PC-3 (cell line): ENCODE measurements at regions not wholly inside any gene's neighbourhood (a gene's known extent, or its start where the extent isn't known, plus 50 kb on each side); places are given as distances from the start of the nearest gene placed in this dataset.

Experiments used
- ATAC-seq: fragments of 200-7000 bp; cut with Tn5 transposase; 2 replicates; pipeline ENCODE4 v1.9.1; 2020; ENCODE audit warnings: mild to moderate bottlenecking, moderate library complexity
- BruUV-seq: library from RNA; stranded (reverse); fragments of 400-500 nt; replicated peaks from 2 replicates; lab custom pipeline; 2021; lab: Mats Ljungman, UMichigan
- CTCF ChIA-PET: fragments of 300-600 bp; sonication (Branson Sonifier 250); formaldehyde crosslinking; loops from one replicate; lab custom pipeline; 2022; ENCODE audit warnings: antibody characterized with exemption; lab: Charles Lee
- POLR2A ChIA-PET: fragments of 300-600 bp; sonication (Branson Sonifier 250); formaldehyde crosslinking; loops from one replicate; lab custom pipeline; 2022; ENCODE audit warnings: antibody characterized with exemption; ENCODE audit not compliant: unreplicated experiment; lab: Charles Lee
- DNase-seq: peaks from one replicate; pipeline ENCODE4 v3.0.0-alpha.2; 2015
- H2AFZ ChIP-seq: fragments of 300-600 bp; sonication (generic); 2 replicates; pipeline ENCODE4 v1.6.0; 2016; ENCODE audit warnings: antibody characterized with exemption, low read length
- H3F3A ChIP-seq: fragments of 300-600 bp; sonication (generic); one replicate; pipeline ENCODE4 v1.6.0; 2017; ENCODE audit warnings: antibody characterized with exemption, low read length, control low read depth, mild to moderate bottlenecking; ENCODE audit not compliant: unreplicated experiment
- H3K27ac ChIP-seq: fragments of 300-600 bp; sonication (generic); 2 replicates; pipeline ENCODE4 v1.5.1; 2016; ENCODE audit warnings: mild to moderate bottlenecking, low read length
- H3K27me3 ChIP-seq: fragments of 300-600 bp; sonication (generic); 2 replicates; pipeline ENCODE4 v1.6.1; 2016; ENCODE audit warnings: low read length, mixed read lengths
- H3K36me3 ChIP-seq: fragments of 300-600 bp; sonication (generic); 2 replicates; pipeline ENCODE4 v1.6.1; 2016; ENCODE audit warnings: low read depth, mixed run types, low read length, mixed read lengths
- H3K4me1 ChIP-seq: fragments of 300-600 bp; sonication (generic); 2 replicates; pipeline ENCODE4 v1.5.1; 2016; ENCODE audit warnings: low read length; ENCODE audit not compliant: insufficient read depth
- H3K4me2 ChIP-seq: fragments of 300-600 bp; sonication (generic); 2 replicates; pipeline ENCODE4 v1.6.0; 2016; ENCODE audit warnings: low read length
- H3K4me3 ChIP-seq: fragments of 300-600 bp; sonication (generic); 2 replicates; pipeline ENCODE4 v1.5.1; 2016; ENCODE audit warnings: mild to moderate bottlenecking, low read length, mixed read lengths
- H3K79me2 ChIP-seq: fragments of 300-600 bp; sonication (generic); 2 replicates; pipeline ENCODE4 v1.6.1; 2017; ENCODE audit warnings: low read length, mixed read lengths
- H3K9ac ChIP-seq: fragments of 300-600 bp; sonication (generic); 2 replicates; pipeline ENCODE4 v1.6.0; 2016; ENCODE audit warnings: mild to moderate bottlenecking, low read length
- H3K9me2 ChIP-seq: fragments of 300-600 bp; sonication (generic); replicated peaks from 2 replicates; pipeline ENCODE4 v1.6.1; 2016; ENCODE audit warnings: mixed run types, low read length, mixed read lengths
- H3K9me3 ChIP-seq: fragments of 300-600 bp; sonication (generic); 2 replicates; pipeline ENCODE4 v1.6.1; 2016; ENCODE audit warnings: low read length, mixed read lengths
- H4K20me1 ChIP-seq: fragments of 300-600 bp; sonication (generic); 2 replicates; pipeline ENCODE4 v1.6.1; 2016; ENCODE audit warnings: low read length, mixed read lengths
- CTCF ChIP-seq: fragments of 300-600 bp; sonication (generic); conservative IDR thresholded peaks from 2 replicates; pipeline ENCODE4 v1.5.1; 2017; ENCODE audit warnings: antibody characterized with exemption, low read depth, mild to moderate bottlenecking, low read length
- EZH2 ChIP-seq: fragments of 300-600 bp; sonication (generic); IDR thresholded peaks from one replicate; pipeline ENCODE4 v1.6.1; 2017; ENCODE audit warnings: antibody characterized with exemption, mild to moderate bottlenecking, low read length; ENCODE audit not compliant: unreplicated experiment
- EZH2phosphoT487 ChIP-seq: fragments of 300-600 bp; sonication (generic); IDR thresholded peaks from 2 replicates; pipeline ENCODE4 v1.6.1; 2018; ENCODE audit warnings: mild to moderate bottlenecking, antibody characterized with exemption, low read length, borderline replicate concordance
- intact Hi-C: fragments of 100-400 bp; cut with micrococcal nuclease; formaldehyde crosslinking; loops from 2 replicates; pipeline ENCODE4 v1.9.0; 2023

DNA sequence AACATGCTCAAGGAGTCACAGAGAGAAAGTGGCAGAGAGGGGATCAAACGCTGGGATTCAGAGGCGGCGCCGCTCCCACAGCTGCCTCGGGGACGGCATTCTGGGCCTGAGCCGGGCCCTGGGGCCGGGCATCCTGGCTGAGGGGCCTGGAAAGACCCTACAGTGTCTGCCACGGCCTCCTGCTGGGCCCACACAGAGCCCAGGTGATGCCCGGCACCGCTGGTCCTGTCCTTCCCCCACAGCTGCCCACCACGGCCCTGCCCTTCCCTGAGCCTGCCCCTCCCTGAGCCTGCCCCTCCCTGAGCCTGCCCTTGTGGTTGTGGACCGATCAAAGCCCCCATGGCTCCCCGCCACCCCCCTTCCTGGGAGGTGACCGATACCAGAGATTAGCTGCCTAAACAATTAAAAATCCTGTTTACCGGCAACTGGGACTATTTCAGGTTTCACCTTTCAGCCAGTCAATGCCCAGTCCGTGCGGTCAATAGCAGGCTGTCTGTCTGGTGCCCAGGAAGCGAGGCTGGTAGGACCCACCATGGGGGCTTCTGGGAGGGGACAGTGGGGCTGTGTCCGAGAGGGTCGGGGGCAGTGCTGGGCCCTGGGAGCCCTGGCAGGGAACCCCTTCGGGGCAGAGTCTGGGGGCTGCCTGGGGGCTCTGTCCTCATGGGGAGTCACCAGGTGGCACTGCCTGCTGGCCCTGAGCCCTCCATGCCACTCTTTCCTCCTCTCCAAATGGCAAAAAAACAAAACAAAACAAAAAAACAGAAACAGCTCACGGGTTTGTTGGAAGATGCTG lies 55.4 kb upstream of the GATA5 start:
- DNase-seq (no peak), ATAC-seq (no peak)
- H3K4me3 ChIP-seq: no peak overlapping the region
- no peaks in the 10 kb centered on the region for H3K4me1 ChIP-seq
- H3K9ac ChIP-seq: no peak overlapping the region
- TF ChIP-seq EZH2phosphoT487: no peak
- TF ChIP-seq CTCF: no peak
- no peak for TF ChIP-seq EZH2
- CTCF ChIA-PET: no interaction called here
- H3K36me3 ChIP-seq: no peaks in the 10 kb centered on the region
- no peaks in the 10 kb centered on the region for H3K9me3 ChIP-seq
- no TSS peak for BruUV-seq
- intact Hi-C loops: no loop called here
- POLR2A ChIA-PET: no interaction called here
- no peak overlapping the region for H3K27ac ChIP-seq
- H2AFZ ChIP-seq: no peak overlapping the region
- H3K79me2 ChIP-seq: no peaks in the 10 kb centered on the region
- H3F3A ChIP-seq: no peaks in the 10 kb centered on the region
- H4K20me1 ChIP-seq: no peaks in the 10 kb centered on the region
- H3K4me2 ChIP-seq: no peak overlapping the region
- no peaks in the 10 kb centered on the region for H3K27me3 ChIP-seq
- H3K9me2 ChIP-seq: no peaks in the 10 kb centered on the region

DNA sequence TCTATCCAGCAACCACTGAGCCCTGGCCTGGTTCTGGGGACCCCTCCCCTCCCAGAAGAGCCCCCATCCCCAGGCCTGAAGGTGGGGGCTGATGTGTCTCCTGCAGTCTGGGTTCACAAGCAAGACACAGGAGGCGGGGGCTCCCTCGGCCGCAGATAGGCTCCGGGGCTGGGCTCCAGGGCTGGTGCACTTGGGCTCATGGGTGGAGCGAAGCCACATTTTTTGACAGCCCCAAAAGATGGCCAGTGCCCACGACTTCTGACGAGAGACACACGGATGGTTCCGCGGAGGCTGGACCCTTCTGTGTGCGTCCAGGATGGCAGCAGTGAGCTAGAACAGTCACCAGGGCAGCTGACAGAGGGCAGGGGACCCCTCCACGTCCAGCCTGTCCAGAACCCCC lies 57.1 kb upstream of the GATA5 start:
- H3K9me3 ChIP-seq: no peaks in the 10 kb centered on the region
- no peaks in the 10 kb centered on the region for H3K36me3 ChIP-seq
- TF ChIP-seq EZH2: no peak
- no peaks in the 10 kb centered on the region for H3K27me3 ChIP-seq
- H4K20me1 ChIP-seq: no peaks in the 10 kb centered on the region
- ChIA-PET POLR2A (no interaction called here), CTCF (no interaction called here)
- H3K27ac ChIP-seq: no peak overlapping the region
- ATAC-seq: no peak
- H3K9ac ChIP-seq: no peak overlapping the region
- no TSS peak for BruUV-seq
- H2AFZ ChIP-seq: no peak overlapping the region
- no peaks in the 10 kb centered on the region for H3K79me2 ChIP-seq
- H3K4me3 ChIP-seq: no peak overlapping the region
- intact Hi-C loops: no loop called here
- no peak overlapping the region for H3K4me2 ChIP-seq
- H3K9me2 ChIP-seq: no peaks in the 10 kb centered on the region
- H3F3A ChIP-seq: no peaks in the 10 kb centered on the region
- no peaks in the 10 kb centered on the region for H3K4me1 ChIP-seq
- no peak for DNase-seq

GRCh38 chr20:62533591-62534495 lies 58.0 kb upstream of the GATA5 start:
- H3K9me3 ChIP-seq: no peaks in the 10 kb centered on the region
- TF ChIP-seq CTCF: no peak
- no peak for TF ChIP-seq EZH2
- no peak for TF ChIP-seq EZH2phosphoT487
- H3K36me3 ChIP-seq: no peaks in the 10 kb centered on the region
- H3K9ac ChIP-seq: no peak overlapping the region
- H3K79me2 ChIP-seq: no peaks in the 10 kb centered on the region
- no peak overlapping the region for H3K4me3 ChIP-seq
- H3K9me2 ChIP-seq: no peaks in the 10 kb centered on the region
- H3F3A ChIP-seq: no peaks in the 10 kb centered on the region
- ChIA-PET CTCF (no interaction called here), POLR2A (no interaction called here)
- H3K4me1 ChIP-seq: no peaks in the 10 kb centered on the region
- DNase-seq: no peak
- H2AFZ ChIP-seq: no peak overlapping the region
- H3K4me2 ChIP-seq: no peak overlapping the region
- no peak overlapping the region for H3K27ac ChIP-seq
- no peaks in the 10 kb centered on the region for H4K20me1 ChIP-seq
- no peak for ATAC-seq
- intact Hi-C loops: no loop called here
- no TSS peak for BruUV-seq
- H3K27me3 ChIP-seq: no peaks in the 10 kb centered on the region
